HEK293T (cell line): ENCODE measurements at regions not wholly inside any gene's neighbourhood (a gene's known extent, or its start where the extent isn't known, plus 50 kb on each side); places are given as distances from the start of the nearest gene placed in this dataset.

Experiments used
- ARNT ChIP-seq: fragments of 450-650 bp; IDR thresholded peaks from 2 replicates; pipeline ENCODE4 v1.6.1; 2017; ENCODE audit warnings: mild to moderate bottlenecking
- BHLHE40 ChIP-seq: fragments of 450-650 bp; IDR thresholded peaks from 2 replicates; pipeline ENCODE4 v1.6.1; 2016; ENCODE audit warnings: mild to moderate bottlenecking, moderate library complexity, borderline replicate concordance
- ELF4 ChIP-seq: fragments of 450-650 bp; IDR thresholded peaks from 2 replicates; pipeline ENCODE4 v1.6.1; 2017; ENCODE audit warnings: antibody characterized with exemption
- FOXA1 ChIP-seq: fragments of 450-650 bp; IDR thresholded peaks from 2 replicates; pipeline ENCODE4 v1.6.1; 2016; ENCODE audit warnings: mild to moderate bottlenecking
- FOXK2 ChIP-seq: fragments of 450-650 bp; IDR thresholded peaks from 2 replicates; pipeline ENCODE4 v1.6.1; 2016; ENCODE audit warnings: mild to moderate bottlenecking
- FOXM1 ChIP-seq: fragments of 450-650 bp; IDR thresholded peaks from 2 replicates; pipeline ENCODE4 v1.6.1; 2017; ENCODE audit warnings: mild to moderate bottlenecking, borderline replicate concordance
- HDGF ChIP-seq: fragments of 450-650 bp; IDR thresholded peaks from 2 replicates; pipeline ENCODE4 v1.6.1; 2017; ENCODE audit warnings: antibody characterized with exemption, borderline replicate concordance
- L3MBTL2 ChIP-seq: fragments of 450-650 bp; conservative IDR thresholded peaks from 2 replicates; pipeline ENCODE4 v1.6.1; 2016; ENCODE audit warnings: mild to moderate bottlenecking
- NFRKB ChIP-seq: fragments of 450-650 bp; IDR thresholded peaks from 2 replicates; pipeline ENCODE4 v1.6.1; 2016; ENCODE audit warnings: mild to moderate bottlenecking, moderate library complexity
- PKNOX1 ChIP-seq: fragments of 450-650 bp; IDR thresholded peaks from 2 replicates; pipeline ENCODE4 v1.6.1; 2016
- SP1 ChIP-seq: fragments of 450-650 bp; IDR thresholded peaks from 2 replicates; pipeline ENCODE4 v1.6.1; 2017
- SUZ12 ChIP-seq: fragments of 450-650 bp; IDR thresholded peaks from 2 replicates; pipeline ENCODE4 v1.6.1; 2016; ENCODE audit warnings: mild to moderate bottlenecking
- ZNF384 ChIP-seq: fragments of 450-650 bp; IDR thresholded peaks from 2 replicates; pipeline ENCODE4 v1.6.1; 2016

GRCh38 chr2:12533337-12534005, 183.3 kb upstream of the TRIB2 start:
- TF ChIP-seq FOXA1 (no peak), SP1 (no peak), SUZ12 (no peak), L3MBTL2 (no peak), FOXM1 (no peak), HDGF (no peak), PKNOX1 (no peak), BHLHE40 (no peak), NFRKB (no peak), ARNT (no peak), FOXK2 (no peak), ZNF384 (no peak), ELF4 (no peak)
